ENCODE measurements at regions not wholly inside any gene's neighbourhood (a gene's known extent, or its start where the extent isn't known, plus 50 kb on each side); places are given as distances from the start of the nearest gene placed in this dataset.

DNA sequence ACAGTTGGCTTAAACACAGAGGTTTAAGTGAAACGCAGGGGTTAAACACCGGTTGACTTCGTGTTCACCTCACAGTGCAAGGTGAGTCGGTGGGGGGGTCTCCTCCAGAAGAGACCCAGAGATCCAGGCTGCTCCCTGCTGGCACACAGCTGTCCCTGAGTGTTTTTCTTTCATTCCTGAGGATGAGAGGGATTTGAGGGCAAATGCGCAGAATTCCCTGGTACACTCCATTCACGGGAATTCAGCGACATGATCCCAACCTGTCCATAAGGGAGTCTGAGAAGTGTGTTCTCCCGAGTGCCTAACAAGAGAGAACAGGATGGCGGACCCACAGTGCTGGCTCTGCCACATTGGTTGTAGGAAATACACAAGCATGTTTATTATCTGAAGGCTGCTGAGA lies 107.2 kb upstream of the ESRRB start:
- TF ChIP-seq, protein P1, sequence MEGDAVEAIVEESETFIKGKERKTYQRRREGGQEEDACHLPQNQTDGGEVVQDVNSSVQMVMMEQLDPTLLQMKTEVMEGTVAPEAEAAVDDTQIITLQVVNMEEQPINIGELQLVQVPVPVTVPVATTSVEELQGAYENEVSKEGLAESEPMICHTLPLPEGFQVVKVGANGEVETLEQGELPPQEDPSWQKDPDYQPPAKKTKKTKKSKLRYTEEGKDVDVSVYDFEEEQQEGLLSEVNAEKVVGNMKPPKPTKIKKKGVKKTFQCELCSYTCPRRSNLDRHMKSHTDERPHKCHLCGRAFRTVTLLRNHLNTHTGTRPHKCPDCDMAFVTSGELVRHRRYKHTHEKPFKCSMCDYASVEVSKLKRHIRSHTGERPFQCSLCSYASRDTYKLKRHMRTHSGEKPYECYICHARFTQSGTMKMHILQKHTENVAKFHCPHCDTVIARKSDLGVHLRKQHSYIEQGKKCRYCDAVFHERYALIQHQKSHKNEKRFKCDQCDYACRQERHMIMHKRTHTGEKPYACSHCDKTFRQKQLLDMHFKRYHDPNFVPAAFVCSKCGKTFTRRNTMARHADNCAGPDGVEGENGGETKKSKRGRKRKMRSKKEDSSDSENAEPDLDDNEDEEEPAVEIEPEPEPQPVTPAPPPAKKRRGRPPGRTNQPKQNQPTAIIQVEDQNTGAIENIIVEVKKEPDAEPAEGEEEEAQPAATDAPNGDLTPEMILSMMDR (conservative IDR thresholded peaks at IDR 0.05) = no peak
- WGBS, 2 experiments (ENCODE audit: insufficient coverage in 1 of 2, insufficient read length in 1 of 2) = 92 to 93% methylated on average over 8 to 9 of the region's 9 CpGs
- H3K9me3 ChIP-seq (ENCODE audit: control insufficient read depth, low read length) = no peaks in the 10 kb centered on the region
- peak; percentile 25 for DNase-seq
- H3K4me1 ChIP-seq (ENCODE audit: control insufficient read depth, insufficient read depth, low read length) = no peaks in the 10 kb centered on the region
- no peak overlapping the region for H3K9ac ChIP-seq (ENCODE audit: extremely low read depth, low read length, poor library complexity, severe bottlenecking)
- H3K27me3 ChIP-seq (ENCODE audit: control insufficient read depth, insufficient read depth, low read length, poor library complexity, severe bottlenecking) = no peaks in the 10 kb centered on the region
- peaks cover 48% of the 10 kb centered on the region for H3K27me3 Mint-ChIP-seq (ENCODE audit: insufficient read depth)
- no peak overlapping the region for H3K27ac Mint-ChIP-seq
- H3K4me1 Mint-ChIP-seq = peaks cover 5% of the 10 kb centered on the region
- no peak overlapping the region for H3K4me3 Mint-ChIP-seq
- H3K36me3 ChIP-seq (ENCODE audit: control insufficient read depth, insufficient read depth, low read length) = no peaks in the 10 kb centered on the region
- H3K36me3 Mint-ChIP-seq (ENCODE audit: low read depth) = peaks cover 2% of the 10 kb centered on the region
- H3K4me3 ChIP-seq (ENCODE audit: low read length) = no peak overlapping the region
- no peak overlapping the region for H3K27ac ChIP-seq (ENCODE audit: low read depth, low read length)
- no peaks in the 10 kb centered on the region for H3K9me3 Mint-ChIP-seq

DNA sequence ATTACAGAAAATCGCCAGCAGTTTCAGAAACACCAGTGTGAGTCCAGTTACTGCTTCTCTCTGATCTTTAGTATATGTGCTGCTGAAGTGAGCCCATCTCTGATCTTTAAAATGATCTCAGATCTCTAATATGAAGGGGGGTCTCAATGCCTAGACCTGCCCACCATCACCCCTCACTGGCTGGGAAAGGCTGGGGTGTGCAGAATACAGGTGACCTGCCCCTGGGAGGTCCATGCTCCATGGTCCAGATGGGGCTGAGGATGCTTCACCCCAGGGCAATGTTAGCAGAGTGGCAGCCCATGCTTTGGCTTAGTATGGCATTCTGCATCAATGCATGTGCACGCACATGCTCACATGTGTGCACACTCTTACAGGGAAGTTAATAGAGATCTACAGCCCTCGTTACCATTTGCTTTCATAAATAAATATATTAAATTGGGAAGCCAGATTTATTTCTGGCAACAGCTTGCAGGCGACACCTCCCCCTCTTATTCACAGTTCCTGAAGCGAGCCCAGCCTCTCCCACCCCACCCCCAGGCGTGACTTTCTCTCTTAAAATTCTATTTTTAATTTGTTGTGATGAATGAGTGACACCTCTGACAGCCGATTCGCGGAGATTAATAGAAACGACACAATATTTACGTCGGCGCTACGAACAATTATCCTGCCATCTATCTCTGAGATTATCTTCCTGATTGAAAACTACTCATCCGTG lies 104.7 kb upstream of the ESRRB start:
- Mint-ChIP-seq H3K4me1 (peaks cover 4% of the 10 kb centered on the region), H3K27ac (no peak overlapping the region), H3K36me3 (ENCODE audit: low read depth) (peaks cover 2% of the 10 kb centered on the region), H3K4me3 (no peak overlapping the region), H3K27me3 (ENCODE audit: insufficient read depth) (peaks cover 33% of the 10 kb centered on the region), H3K9me3 (no peaks in the 10 kb centered on the region)
- WGBS, 2 experiments (ENCODE audit: insufficient coverage in 1 of 2, insufficient read length in 1 of 2) = 93 to 97% methylated on average over 8 to 12 of the region's 15 CpGs
- H3K9me3 ChIP-seq (ENCODE audit: control insufficient read depth, low read length) = no peaks in the 10 kb centered on the region
- TF ChIP-seq, protein P1 (conservative IDR thresholded peaks at IDR 0.05) = no peak
- H3K27ac ChIP-seq (ENCODE audit: low read depth, low read length) = no peak overlapping the region
- H3K9ac ChIP-seq (ENCODE audit: extremely low read depth, low read length, poor library complexity, severe bottlenecking) = no peak overlapping the region
- no peaks in the 10 kb centered on the region for H3K4me1 ChIP-seq (ENCODE audit: control insufficient read depth, insufficient read depth, low read length)
- no peak overlapping the region for H3K4me3 ChIP-seq (ENCODE audit: low read length)
- no peaks in the 10 kb centered on the region for H3K27me3 ChIP-seq (ENCODE audit: control insufficient read depth, insufficient read depth, low read length, poor library complexity, severe bottlenecking)
- no peaks in the 10 kb centered on the region for H3K36me3 ChIP-seq (ENCODE audit: control insufficient read depth, insufficient read depth, low read length)
- DNase-seq = peak; percentile 13

DNA sequence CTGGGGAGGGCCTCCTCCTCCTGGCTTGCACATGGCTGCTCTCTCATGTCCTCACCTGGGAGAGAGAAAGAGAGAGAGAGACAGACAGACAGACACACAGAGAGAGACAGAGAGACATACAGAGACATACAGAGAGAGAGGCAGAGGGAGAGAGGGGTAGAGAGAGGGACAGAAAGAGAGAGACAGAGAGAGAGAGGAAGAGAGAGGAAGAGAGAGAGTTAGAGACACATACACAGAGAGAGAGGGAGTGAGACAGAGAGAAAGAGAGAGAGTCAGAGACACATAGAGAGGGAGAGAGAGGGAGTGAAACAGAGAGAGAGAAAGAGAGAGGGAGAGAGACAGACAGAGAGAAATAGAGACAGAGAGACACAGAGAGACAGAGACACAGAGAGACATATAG lies 103.6 kb upstream of the ESRRB start:
- H3K9me3 Mint-ChIP-seq = no peaks in the 10 kb centered on the region
- H3K4me1 Mint-ChIP-seq = peaks cover 2% of the 10 kb centered on the region
- TF ChIP-seq, protein P1 (conservative IDR thresholded peaks at IDR 0.05) = no peak
- no peaks in the 10 kb centered on the region for H3K4me1 ChIP-seq (ENCODE audit: control insufficient read depth, insufficient read depth, low read length)
- H3K36me3 ChIP-seq (ENCODE audit: control insufficient read depth, insufficient read depth, low read length) = no peaks in the 10 kb centered on the region
- H3K27ac ChIP-seq (ENCODE audit: low read depth, low read length) = no peak overlapping the region
- H3K4me3 ChIP-seq (ENCODE audit: low read length) = no peak overlapping the region
- H3K9me3 ChIP-seq (ENCODE audit: control insufficient read depth, low read length) = no peaks in the 10 kb centered on the region
- no peak overlapping the region for H3K4me3 Mint-ChIP-seq
- no peaks in the 10 kb centered on the region for H3K27me3 ChIP-seq (ENCODE audit: control insufficient read depth, insufficient read depth, low read length, poor library complexity, severe bottlenecking)
- no peak for DNase-seq
- H3K27ac Mint-ChIP-seq = no peak overlapping the region
- no peaks in the 10 kb centered on the region for H3K36me3 Mint-ChIP-seq (ENCODE audit: low read depth)
- H3K27me3 Mint-ChIP-seq (ENCODE audit: insufficient read depth) = peaks cover 35% of the 10 kb centered on the region
- no peak overlapping the region for H3K9ac ChIP-seq (ENCODE audit: extremely low read depth, low read length, poor library complexity, severe bottlenecking)
